ENCODE measurements at regions not wholly inside any gene's neighbourhood (a gene's known extent, or its start where the extent isn't known, plus 50 kb on each side); places are given as distances from the start of the nearest gene placed in this dataset.

- H3K4me2 ChIP-seq, result no peak overlapping the region
- H2AFZ ChIP-seq (ENCODE audit: low read depth), result no peak overlapping the region
- H4K20me1 ChIP-seq (ENCODE audit: insufficient read depth), result no peaks in the 10 kb centered on the region
- no peaks in the 10 kb centered on the region for H3K4me1 ChIP-seq (ENCODE audit: low read depth, poor library complexity, severe bottlenecking)
- TF ChIP-seq CTCF (conservative IDR thresholded peaks at IDR 0.05; ENCODE audit: low read depth, low read length), result no peak
- no peaks in the 10 kb centered on the region for H3K36me3 ChIP-seq (ENCODE audit: insufficient read depth)
- H3K79me2 ChIP-seq (ENCODE audit: insufficient read depth, low read depth), result no peaks in the 10 kb centered on the region
- H3K4me3 ChIP-seq (IDR thresholded peaks at IDR 0.05; ENCODE audit: insufficient read depth, low read depth, low read length), result no peak overlapping the region
- no peaks in the 10 kb centered on the region for H3K27me3 ChIP-seq (ENCODE audit: insufficient read depth, low read depth)
- no peak overlapping the region for H3K27ac ChIP-seq
- no peak overlapping the region for H3K9ac ChIP-seq
Observed at GRCh38 chr4:20590849-20591248, 109.4 kb upstream of the PACRGL start.

GRCh38 chr4:20591571-20591970 lies 108.7 kb upstream of the PACRGL start:
- H2AFZ ChIP-seq (ENCODE audit: low read depth), result no peak overlapping the region
- H3K4me1 ChIP-seq (ENCODE audit: low read depth, poor library complexity, severe bottlenecking), result no peaks in the 10 kb centered on the region
- H3K4me2 ChIP-seq, result no peak overlapping the region
- no peak for TF ChIP-seq CTCF (conservative IDR thresholded peaks at IDR 0.05; ENCODE audit: low read depth, low read length)
- no peaks in the 10 kb centered on the region for H3K36me3 ChIP-seq (ENCODE audit: insufficient read depth)
- no peaks in the 10 kb centered on the region for H3K27me3 ChIP-seq (ENCODE audit: insufficient read depth, low read depth)
- H3K79me2 ChIP-seq (ENCODE audit: insufficient read depth, low read depth), result no peaks in the 10 kb centered on the region
- no peaks in the 10 kb centered on the region for H4K20me1 ChIP-seq (ENCODE audit: insufficient read depth)
- no peak overlapping the region for H3K4me3 ChIP-seq (IDR thresholded peaks at IDR 0.05; ENCODE audit: insufficient read depth, low read depth, low read length)
- H3K27ac ChIP-seq, result no peak overlapping the region
- H3K9ac ChIP-seq, result no peak overlapping the region

GRCh38 chr4:20592013-20592412 lies 108.2 kb upstream of the PACRGL start:
- Histone ChIP-seq H3K4me1 (ENCODE audit: low read depth, poor library complexity, severe bottlenecking) (no peaks in the 10 kb centered on the region), H3K4me3 (IDR thresholded peaks at IDR 0.05; ENCODE audit: insufficient read depth, low read depth, low read length) (no peak overlapping the region)
- no peak for TF ChIP-seq CTCF (conservative IDR thresholded peaks at IDR 0.05; ENCODE audit: low read depth, low read length)

GRCh38 chr4:20592663-20593062 lies 107.6 kb upstream of the PACRGL start:
- no peaks in the 10 kb centered on the region for H3K79me2 ChIP-seq (ENCODE audit: insufficient read depth, low read depth)
- no peaks in the 10 kb centered on the region for H4K20me1 ChIP-seq (ENCODE audit: insufficient read depth)
- no peak overlapping the region for H2AFZ ChIP-seq (ENCODE audit: low read depth)
- TF ChIP-seq CTCF (conservative IDR thresholded peaks at IDR 0.05; ENCODE audit: low read depth, low read length), result no peak
- no peak overlapping the region for H3K4me2 ChIP-seq
- H3K9ac ChIP-seq, result no peak overlapping the region
- H3K4me1 ChIP-seq (ENCODE audit: low read depth, poor library complexity, severe bottlenecking), result no peaks in the 10 kb centered on the region
- H3K27ac ChIP-seq, result no peak overlapping the region
- H3K27me3 ChIP-seq (ENCODE audit: insufficient read depth, low read depth), result no peaks in the 10 kb centered on the region
- no peak overlapping the region for H3K4me3 ChIP-seq (IDR thresholded peaks at IDR 0.05; ENCODE audit: insufficient read depth, low read depth, low read length)
- H3K36me3 ChIP-seq (ENCODE audit: insufficient read depth), result no peaks in the 10 kb centered on the region

More at GRCh38 chr4:20592013-20592412, 108.2 kb upstream of the PACRGL start:
- H2AFZ ChIP-seq (ENCODE audit: low read depth), result no peak overlapping the region
- H4K20me1 ChIP-seq (ENCODE audit: insufficient read depth), result no peaks in the 10 kb centered on the region
- no peaks in the 10 kb centered on the region for H3K27me3 ChIP-seq (ENCODE audit: insufficient read depth, low read depth)
- H3K27ac ChIP-seq, result no peak overlapping the region
- H3K4me2 ChIP-seq, result no peak overlapping the region
- H3K79me2 ChIP-seq (ENCODE audit: insufficient read depth, low read depth), result no peaks in the 10 kb centered on the region
- H3K9ac ChIP-seq, result no peak overlapping the region
- no peaks in the 10 kb centered on the region for H3K36me3 ChIP-seq (ENCODE audit: insufficient read depth)
